GM12873 (cell line): ENCODE measurements at regions not wholly inside any gene's neighbourhood (a gene's known extent, or its start where the extent isn't known, plus 50 kb on each side); places are given as distances from the start of the nearest gene placed in this dataset.

ENCODE experiments used
- TF ChIP-seq, protein P1 (sequence below): IDR thresholded peaks from 2 replicates; pipeline ENCODE4 v1.5.1; 2012; ENCODE audit warnings: low read depth, mild to moderate bottlenecking, moderate library complexity, low read length, control low read depth; ENCODE audit not compliant: insufficient read depth; ENCODE audit errors: missing control alignments

DNA sequence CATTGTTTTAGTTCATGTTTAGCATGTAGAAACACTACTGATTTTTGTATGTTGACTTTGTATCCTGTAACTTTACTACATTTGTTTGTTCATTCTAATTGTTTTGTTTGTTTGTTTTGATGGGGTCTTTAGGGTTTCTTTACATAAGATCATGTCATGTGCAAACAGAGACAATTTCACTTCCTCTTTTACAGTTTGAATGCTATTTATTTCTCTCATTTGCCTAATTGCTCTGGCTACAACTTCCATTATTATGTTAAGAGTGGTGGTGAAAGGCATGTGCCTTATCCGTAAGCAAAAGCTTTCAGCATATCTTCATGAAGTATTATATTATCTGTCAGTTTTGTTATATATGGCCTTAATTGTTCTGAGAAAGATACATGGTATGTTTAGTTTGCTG lies 571.1 kb downstream of the PCDH7 start:
- TF ChIP-seq, protein P1, sequence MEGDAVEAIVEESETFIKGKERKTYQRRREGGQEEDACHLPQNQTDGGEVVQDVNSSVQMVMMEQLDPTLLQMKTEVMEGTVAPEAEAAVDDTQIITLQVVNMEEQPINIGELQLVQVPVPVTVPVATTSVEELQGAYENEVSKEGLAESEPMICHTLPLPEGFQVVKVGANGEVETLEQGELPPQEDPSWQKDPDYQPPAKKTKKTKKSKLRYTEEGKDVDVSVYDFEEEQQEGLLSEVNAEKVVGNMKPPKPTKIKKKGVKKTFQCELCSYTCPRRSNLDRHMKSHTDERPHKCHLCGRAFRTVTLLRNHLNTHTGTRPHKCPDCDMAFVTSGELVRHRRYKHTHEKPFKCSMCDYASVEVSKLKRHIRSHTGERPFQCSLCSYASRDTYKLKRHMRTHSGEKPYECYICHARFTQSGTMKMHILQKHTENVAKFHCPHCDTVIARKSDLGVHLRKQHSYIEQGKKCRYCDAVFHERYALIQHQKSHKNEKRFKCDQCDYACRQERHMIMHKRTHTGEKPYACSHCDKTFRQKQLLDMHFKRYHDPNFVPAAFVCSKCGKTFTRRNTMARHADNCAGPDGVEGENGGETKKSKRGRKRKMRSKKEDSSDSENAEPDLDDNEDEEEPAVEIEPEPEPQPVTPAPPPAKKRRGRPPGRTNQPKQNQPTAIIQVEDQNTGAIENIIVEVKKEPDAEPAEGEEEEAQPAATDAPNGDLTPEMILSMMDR: no peak

- TF ChIP-seq, protein P1: no peak
These were observed 574.7 kb downstream of the PCDH7 start for GRCh38 chr4:31294655-31295480.

GRCh38 chr4:31298737-31299136 lies 578.6 kb downstream of the PCDH7 start:
- TF ChIP-seq, protein P1: no peak

GRCh38 chr4:31307029-31307428 lies 586.9 kb downstream of the PCDH7 start:
- TF ChIP-seq, protein P1: no peak

- TF ChIP-seq, protein P1: no peak
These were observed 604.6 kb downstream of the PCDH7 start for GRCh38 chr4:31324814-31325213.

DNA sequence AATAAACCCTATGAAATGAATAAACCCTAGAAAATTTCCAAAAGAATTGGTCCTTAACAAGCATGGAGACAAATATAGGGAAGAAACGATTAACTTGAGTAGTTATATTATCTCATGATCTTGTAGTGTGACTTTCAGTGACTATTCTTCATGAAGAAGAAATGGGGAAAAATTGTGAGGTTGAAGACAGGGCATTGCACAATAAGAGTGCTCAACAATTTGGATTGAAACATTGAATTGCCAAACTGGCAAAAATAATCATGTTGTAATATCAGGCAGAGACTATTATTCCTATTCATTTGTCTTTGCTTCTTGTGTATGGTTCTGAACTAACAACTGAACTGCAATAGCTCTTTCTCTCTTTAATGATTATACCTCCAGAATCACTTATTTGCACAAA lies 605.1 kb downstream of the PCDH7 start:
- TF ChIP-seq, protein P1: no peak

DNA sequence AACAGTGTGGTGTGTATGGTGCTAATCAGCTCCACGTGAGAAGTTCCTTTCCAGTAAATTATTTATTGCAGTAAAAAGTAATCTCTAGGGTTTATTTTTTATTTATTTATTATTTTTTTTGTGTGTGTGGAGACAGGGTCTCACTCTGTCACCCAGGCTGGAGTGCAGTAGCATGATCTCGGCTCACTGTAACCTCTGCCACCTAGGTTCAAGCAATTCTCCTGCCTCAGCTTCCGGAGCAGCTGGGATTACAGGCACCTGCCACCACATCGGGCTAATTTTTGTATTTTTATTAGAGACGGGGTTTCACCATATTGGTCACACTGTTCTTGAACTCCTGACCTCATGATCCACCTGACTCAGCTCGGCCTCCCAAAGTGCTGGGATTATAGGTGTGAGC lies 606.9 kb downstream of the PCDH7 start:
- TF ChIP-seq, protein P1: no peak
